Renal cortex interstitium (tissue), 11 donors: ENCODE measurements at regions not wholly inside any gene's neighbourhood (a gene's known extent, or its start where the extent isn't known, plus 50 kb on each side); places are given as distances from the start of the nearest gene placed in this dataset.
"Not testable (repeated sequence)": the region's sequence is repeated elsewhere in the genome, so short reads cannot be mapped to it uniquely, and the experiment has no call there.

Source experiments
- DNase-seq, 11 donors: peaks; one replicate each; pipeline ENCODE4 v3.0.0-alpha.2; 2013; ENCODE audit warnings: low read depth in 9 of 11, low spot score in 4 of 11; ENCODE audit errors: extremely low read depth in 1 of 11

DNA sequence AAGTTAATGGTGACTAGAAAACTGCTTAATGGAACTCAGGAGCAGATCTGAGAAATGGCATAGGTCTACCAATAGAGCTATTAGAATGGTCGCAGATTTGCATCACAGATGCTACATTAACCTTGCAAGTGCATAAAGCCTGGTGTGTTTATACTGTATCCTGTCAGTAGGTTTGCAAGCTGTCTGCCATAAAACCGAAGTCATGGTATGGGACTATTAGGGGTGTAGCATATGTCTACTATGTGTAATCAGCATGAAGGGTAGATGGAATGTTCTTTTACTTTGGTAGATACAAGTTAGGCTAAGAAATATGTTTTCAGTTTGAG lies 574.2 kb upstream of the ADGRL2 start:
- no peak for DNase-seq

DNA sequence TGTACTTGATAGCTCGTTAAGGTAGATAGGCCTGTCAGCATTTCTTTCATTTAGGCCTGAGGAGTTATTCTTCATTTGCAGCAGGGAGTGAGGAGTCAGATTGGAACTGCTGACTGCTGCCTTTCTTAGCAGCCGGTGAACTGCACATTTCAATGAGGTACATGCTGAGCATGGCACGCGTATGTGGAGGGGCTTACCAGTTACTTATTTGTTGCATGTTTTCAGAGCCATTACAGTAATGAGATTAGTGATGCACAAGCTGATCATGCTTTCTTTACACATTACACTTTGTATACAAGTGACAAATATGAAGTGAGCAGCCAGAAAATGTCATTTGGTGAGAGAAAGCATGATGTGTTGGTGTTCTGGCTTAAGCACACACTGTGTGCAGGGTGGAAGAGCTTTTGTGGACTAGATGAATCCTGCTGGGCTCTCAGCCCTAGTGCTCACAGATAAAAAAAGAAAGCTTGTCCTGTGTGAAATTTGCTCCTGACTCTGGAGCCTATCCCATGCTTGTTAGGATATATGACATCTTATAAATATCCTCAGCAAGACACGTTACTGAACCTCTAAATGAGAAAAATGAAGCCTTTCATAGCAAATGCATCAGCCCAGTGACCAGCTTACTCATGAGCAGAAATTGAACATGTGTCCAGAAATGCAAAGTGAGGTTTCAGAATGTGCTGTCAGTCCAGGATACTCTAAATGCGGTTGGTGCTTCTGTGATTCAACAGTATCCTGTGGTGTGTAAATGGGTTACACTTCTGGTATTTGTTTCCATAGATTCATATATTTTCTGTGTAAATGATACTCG lies 574.7 kb upstream of the ADGRL2 start:
- DNase-seq: no peak

DNA sequence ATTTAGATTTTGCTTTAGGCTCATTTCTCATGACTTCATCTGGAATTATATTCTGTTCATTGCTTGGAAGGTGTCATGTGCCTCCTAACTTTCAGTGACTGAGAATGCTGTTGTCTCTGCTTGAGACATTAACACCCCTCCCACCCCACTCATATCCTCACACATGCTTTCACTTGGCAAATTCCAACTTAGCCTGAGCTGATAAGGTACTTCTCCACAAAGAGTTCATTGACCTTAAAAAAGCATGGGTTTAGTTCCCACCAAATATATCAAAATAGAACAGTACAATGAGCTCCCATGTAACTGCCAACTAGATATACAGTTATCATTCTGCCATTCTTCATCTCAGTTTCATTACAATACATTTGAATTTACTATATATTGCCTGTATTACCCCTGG lies 576.5 kb upstream of the ADGRL2 start:
- no peak for DNase-seq

DNA sequence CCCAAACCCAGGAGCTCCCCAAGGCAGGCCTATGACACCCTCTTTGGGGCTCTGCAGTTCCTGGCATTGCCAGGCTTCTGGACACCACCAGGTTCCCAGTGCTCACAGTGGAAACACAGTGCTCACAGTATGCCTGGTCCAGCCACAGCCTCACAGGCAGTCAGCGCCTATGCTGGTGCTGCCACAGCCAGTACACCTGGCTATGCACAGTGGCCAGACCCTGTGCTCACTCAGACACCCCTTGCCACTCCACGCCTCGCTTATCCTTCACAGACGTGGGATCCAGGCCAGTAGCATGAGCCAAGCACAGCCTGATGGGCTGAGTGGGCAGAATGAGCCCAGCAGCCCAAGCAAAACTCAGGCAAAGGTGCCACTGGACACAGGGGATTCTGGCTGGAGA lies 579.2 kb upstream of the ADGRL2 start:
- no peak for DNase-seq

DNA sequence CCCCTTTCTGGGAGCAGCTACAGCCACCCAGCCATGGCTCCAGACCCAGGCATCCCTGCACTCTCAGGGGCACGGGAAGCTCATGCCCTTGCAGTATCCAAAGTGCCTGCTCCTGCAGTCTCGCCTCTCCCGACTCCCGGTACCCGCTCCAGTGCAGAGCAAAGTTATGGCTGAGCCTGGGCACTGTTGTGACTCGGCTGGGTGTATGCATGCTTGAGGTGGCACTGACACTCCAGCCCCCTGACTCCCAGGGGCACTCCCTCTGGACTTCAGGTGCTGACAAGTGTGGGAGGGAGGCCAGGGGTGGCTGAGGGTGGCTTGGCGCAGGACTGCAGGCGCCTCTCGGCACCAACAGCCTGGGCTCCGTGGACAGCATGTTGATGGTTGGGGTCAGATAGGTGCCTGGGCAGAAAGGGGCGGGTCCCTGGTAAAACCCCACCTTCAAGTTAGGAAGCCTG lies 580.1 kb upstream of the ADGRL2 start:
- DNase-seq: no peak

DNA sequence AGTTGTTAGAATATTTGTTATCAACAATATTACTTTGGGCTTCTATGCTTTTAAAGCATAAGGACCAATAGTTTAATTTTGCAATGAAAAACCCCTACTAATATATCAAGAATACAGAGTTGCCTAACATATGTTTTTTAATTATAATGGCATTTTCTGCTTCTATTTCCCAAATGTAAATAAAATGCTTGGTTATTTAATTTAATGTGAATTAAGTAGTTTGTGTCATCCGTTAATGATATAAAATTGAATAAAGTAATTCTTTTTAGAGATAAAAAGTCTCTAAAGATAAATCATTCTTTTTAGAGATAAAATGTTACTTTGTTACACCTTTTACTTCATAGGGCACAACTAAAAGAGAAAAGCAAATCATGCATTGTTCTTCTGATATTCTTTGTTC lies 583.7 kb upstream of the ADGRL2 start:
- DNase-seq: no peak

DNA sequence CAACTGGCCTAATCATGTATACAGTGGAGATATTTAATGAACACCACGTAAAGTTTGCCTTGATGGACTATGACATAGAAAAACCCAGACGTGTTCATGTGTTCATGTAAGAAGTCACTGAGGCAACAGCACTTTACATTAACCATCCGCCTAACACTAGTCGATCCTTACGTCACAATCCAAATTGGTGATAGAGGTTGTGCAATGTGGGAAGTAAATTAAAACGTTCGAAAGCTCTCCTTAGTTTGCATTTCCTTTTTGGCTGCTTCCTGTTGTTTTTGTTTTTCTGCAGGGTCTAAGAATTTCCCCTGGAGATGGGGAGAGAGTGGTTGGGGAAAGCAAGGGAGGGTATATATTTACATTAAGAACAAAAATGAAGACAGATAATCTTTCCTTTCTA lies 587.5 kb upstream of the ADGRL2 start:
- no peak for DNase-seq

DNA sequence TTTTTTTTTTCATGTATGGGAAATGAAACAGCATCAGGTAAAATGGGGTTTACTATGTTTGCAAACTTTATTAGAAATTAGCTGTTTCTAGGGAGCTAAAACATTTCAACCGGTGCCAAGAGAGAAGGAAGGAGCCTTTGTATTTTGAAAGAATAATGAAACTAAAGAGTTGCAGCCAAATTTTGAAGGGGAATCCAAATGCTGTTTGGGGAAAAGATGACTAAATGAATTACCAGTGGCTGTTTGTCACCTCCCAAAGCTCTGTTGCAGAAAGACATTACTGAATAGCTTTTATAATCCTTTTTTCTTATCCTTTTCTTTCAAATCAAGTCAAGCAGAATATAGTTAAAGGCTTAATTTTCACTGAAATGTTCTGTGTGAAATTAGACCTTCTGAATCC lies 591.3 kb upstream of the ADGRL2 start:
- no peak for DNase-seq

DNA sequence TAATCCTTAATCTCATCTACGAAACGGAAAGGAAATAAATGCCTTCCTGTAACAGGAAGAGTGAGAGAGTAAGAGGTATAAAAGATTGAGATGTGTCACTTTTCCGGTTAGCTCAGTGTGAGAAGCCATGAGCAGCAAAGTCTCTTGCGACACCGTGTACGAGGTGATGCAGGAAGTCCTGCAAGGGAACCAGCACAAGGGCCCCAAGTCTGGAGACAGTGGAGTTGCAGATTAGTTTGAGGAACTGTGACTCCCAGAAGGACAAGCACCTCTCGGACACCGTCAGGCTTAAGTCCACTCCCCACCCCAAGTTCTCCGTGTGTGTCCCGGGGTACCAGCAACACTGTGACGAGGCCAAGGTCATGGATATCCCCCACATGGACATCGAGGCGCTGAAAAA lies 592.3 kb upstream of the ADGRL2 start:
- DNase-seq: no peak

DNA sequence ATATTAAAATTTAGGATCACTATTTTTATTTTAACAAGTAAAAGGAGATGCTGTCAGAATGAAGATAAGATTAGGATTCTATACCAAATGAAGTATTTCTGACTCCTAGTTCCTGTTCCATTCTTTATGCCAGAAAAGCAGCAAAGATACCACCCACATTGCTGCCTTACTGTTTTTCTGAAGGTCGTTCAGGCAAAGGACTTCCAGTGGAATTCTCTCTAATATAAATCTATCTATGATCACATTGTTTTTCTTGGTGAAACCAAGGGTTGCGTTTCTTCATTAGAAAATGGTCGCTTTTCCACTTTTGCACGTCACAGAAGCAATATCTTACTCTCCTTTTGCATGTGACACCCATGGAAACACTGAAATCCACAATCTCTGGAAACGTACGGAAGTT lies 594.8 kb upstream of the ADGRL2 start:
- DNase-seq: no peak

DNA sequence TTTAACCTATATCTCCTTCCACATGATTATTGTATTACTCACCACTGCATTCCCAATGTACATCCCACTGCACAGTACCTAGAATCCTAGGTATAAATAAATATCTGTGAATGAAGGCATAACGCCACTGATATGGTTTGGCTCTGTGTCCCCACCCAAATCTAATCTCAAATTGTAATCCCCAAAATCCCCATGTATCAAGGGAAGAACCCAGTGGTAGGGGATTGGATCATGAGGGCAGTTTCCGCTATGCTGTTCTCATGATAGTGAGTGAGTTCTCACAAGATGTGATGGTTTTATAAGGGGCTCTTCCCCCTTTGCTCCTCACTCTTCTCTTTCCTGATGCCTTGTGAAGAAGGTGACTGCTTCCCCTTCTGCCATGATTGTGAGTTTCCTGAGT lies 599.0 kb upstream of the ADGRL2 start:
- DNase-seq: no peak

DNA sequence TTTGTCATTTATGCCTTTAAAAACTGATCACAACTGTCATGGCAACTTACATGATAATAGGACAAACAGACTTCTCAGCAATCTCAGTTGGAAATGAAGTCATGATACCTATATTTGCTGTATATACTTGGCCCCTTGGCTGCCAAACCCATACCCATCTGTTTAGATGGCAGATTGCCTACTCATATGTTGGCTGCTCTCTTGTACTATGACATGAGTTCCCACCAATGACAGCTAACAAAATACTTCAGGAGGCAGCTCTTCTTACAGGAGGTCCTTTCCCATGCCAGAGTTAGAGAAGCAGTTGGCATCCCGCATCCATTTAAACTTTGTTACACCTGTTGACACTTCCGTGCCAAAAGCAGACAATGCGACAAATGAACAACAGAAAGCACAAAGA lies 603.1 kb upstream of the ADGRL2 start:
- DNase-seq: no peak

DNA sequence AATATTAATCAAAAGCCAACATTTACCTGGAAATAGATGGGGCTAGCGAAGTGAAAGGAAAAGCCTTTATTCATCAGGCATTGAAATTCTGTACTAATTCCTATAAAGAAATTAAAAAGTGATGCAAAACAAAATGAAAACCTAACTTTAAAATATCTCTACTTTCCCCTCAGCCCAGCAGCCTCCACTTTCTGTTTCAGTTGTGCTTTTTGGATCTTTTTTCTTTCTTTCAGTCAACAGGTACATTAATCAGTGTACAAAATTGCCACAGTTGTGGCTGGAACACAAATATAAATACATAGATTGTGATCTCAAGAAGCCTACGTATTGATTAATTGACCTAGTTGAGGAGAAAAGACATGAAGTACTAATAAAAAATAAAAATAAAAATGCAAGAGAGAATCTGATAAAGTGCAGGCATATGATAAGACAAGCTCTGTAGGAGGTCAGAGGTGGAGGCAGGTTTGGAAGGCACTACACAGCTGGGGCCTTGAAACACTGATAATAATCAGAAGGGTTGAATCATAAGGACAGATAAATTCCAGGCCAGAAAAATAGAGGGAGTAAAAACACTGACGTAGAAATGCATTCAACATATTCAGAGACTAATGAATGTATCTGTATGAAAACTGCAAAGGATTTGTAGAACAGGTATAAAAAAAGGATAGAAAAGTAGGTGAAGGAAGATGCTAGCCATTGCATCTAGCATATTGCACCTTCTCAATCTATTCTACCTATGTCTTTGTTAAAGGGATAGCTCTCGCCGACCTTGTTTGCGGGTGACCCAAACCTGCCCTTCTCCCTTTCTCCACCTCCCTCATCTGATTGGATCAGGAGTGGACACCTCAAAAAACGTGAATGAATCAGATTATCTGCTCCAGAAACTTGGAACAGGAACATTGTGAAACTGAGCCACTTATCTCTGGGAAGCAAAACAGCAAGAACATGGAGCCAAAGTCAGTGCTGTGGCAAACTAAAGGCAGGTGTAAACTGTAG lies 607.8 kb upstream of the ADGRL2 start:
- no peak for DNase-seq

DNA sequence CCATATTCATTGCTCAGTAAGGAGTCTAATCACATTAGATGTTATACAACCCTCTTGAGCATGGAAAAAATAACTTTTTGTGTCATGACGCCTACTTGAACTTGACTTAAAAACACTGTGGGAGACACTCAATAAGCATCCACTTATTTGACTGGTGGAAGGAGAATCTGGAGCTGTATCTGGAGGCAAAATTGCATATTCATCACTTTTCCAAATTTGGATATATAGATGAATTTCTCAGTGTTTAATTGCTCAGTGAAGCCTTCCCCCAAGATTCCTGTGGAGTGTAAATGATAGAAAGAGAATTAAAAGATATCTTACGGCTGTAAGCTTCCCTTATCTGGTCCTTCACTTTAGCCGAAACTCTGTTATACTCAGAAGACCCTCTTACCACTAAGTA lies 610.7 kb upstream of the ADGRL2 start:
- no peak for DNase-seq

DNA sequence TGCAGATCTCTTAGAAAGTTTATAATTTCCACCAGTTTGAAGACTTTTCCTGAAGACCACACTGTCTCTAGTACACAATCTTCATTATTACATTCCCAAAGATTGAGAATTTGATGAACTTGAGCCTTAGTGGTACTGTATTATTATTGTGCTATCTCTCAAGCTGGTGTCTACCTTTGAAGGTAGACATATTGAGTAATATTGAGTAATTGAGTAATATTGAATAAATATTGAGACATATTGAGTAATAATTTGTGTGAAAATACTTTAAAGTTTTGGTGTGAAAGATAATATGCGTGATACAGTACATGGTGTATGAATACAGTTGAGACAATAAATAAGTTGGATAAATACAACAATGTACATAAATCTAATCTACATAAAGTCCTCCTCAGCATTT lies 613.1 kb upstream of the ADGRL2 start:
- no peak for DNase-seq

DNA sequence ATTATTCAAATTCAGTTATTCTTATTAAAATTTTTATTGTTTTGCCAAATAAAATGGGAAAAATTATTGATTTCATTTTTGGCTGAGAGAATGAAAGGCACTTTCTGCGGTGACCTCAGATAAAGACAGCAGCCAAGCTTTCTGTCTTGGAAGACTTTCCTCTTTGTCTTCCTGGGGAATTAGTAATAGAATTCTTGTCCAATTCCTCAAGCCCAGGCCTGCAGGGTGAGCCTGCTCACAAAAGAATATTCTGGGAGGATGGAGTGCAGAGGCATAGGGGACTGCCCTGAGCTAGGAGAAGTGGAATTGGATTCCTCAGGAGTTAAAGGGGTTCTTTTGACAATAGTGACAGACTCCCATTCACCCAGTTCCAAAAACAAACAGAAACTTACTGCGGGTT lies 614.5 kb upstream of the ADGRL2 start:
- DNase-seq: no peak

DNA sequence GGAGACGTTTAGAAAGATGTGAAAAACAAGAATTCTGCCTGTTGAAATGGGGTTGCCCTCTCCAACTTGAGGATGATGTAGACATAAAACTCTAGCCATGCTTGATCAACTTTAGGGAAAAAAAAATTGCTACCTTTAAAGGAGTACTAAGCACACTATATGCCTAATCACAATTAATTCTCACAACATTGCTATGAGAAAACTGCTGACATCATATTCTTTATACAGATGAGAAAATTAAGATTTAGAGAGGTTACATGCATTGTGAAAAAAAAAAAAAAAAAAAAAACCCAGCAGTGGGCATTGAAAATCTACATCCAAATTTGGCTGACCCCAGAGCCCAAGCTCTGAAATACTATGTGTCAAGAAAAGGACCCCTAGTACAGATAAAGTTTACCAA lies 617.2 kb upstream of the ADGRL2 start:
- DNase-seq: no peak

DNA sequence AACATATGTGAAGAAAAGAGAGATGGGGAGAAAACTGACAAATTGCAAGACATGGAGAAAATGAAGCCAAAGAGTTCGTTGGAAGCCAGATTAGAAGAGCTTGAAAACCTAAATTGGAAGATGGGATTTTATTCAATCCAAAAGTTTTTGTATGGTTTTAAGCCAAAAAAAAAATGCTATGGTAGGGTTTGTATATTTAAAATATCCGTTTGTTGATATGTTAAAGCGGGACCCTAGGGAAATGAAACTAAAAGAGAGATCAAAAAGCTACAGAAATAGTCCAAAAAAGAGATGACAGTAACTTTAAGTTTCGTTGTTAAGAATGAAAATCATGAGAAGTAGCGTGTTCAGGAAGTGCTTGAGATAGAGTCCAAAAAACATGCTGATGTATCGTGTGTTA lies 617.7 kb upstream of the ADGRL2 start:
- no peak for DNase-seq

DNA sequence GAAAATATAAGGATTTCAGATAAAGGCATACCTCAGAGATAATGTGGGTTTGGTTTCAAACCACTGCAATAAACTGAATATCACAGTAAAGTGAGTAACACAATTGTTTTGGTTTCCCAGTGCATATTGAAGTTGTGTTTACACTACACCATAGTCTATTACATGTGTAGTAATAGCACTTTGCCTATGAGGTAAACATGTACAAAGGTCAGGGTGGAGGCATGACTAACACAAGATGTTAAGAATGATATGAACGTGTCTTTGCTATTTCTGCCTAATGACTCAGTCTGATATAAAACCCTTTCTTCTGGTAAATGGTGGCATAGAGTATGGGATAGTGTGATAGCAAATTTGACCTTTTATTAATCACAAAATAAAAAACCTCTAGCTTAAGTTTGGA lies 621.5 kb upstream of the ADGRL2 start:
- no peak for DNase-seq

DNA sequence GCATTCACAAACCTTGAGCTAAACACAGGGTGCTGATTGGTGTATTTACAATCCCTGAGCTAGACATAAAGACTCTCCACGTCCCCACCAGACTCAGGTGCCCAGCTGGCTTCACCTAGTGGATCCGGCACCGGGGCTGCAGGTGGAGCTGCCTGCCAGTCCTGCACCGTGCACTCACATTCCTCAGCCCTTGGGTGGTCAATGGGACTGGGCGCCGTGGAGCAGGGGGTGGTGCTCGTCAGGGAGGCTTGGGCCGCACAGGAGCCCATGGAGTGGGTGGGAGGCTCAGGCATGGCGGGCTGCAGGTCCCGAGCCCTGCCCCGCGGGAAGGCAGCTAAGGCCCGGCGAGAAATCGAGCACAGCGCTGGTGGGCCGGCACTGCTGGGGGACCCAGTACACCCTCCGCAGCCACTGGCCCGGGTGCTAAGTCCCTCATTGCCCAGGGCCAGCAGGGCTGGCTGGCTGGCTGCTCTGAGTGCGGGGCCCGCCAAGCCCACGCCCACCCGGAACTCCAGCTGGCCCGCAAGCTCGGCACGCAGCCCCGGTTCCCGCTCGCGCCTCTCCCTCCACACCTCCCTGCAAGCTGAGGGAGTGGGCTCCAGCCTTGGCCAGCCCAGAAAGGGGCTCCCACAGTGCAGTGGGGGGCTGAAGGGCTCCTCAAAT lies 622.2 kb upstream of the ADGRL2 start:
- DNase-seq: not testable (repeated sequence)
